HEK293 (cell line): ENCODE measurements at regions not wholly inside any gene's neighbourhood (a gene's known extent, or its start where the extent isn't known, plus 50 kb on each side); places are given as distances from the start of the nearest gene placed in this dataset.

ENCODE experiments used
- CTCF ChIA-PET: fragments of 350-600 bp; formaldehyde crosslinking; extraction: SDS; loops from one replicate; lab custom pipeline; 2021; ENCODE audit warnings: antibody characterized with exemption; lab: Yijun Ruan, JAX
- POLR2A ChIA-PET: fragments of 300-600 bp; formaldehyde crosslinking; extraction: SDS; loops from one replicate; lab custom pipeline; 2020; ENCODE audit warnings: antibody characterized with exemption, inconsistent platforms; lab: Yijun Ruan, JAX
- H3K27ac ChIP-seq: fragments of 200-500 bp; sonication (Bioruptor generic); 2 replicates; pipeline ENCODE4 v1.5.1; 2014; ENCODE audit warnings: low read depth, low read length, control low read depth, inconsistent platforms; ENCODE audit errors: extremely low read depth
- H3K36me3 ChIP-seq, 2 experiments: fragments of 200-500 bp in 1 of 2; sonication (Bioruptor generic) in 1 of 2; 1 replicate in 1 of 2; 2 replicates in 1 of 2; pipeline ENCODE4 v1.5.1; 2014 to 2017; ENCODE audit warnings: inconsistent platforms in 2 of 2, low read length in 2 of 2; ENCODE audit not compliant: control insufficient read depth in 2 of 2, insufficient read depth in 1 of 2
- H3K4me1 ChIP-seq: fragments of 200-500 bp; sonication (Bioruptor generic); 2 replicates; pipeline ENCODE4 v1.5.1; 2014; ENCODE audit warnings: mild to moderate bottlenecking, low read length, inconsistent platforms; ENCODE audit not compliant: control insufficient read depth, insufficient read depth
- H3K4me3 ChIP-seq: 2 replicates; pipeline ENCODE4 v1.5.1; 2011; ENCODE audit warnings: low read depth, mild to moderate bottlenecking, control low read depth, low read length, moderate library complexity
- H3K9me3 ChIP-seq: fragments of 200-500 bp; sonication (Bioruptor generic); 2 replicates; pipeline ENCODE4 v1.5.1; 2014; ENCODE audit warnings: low read depth, low read length, inconsistent platforms; ENCODE audit not compliant: control insufficient read depth, insufficient read depth
- GLI4 ChIP-seq: fragments of 450-650 bp; formaldehyde crosslinking; IDR thresholded peaks from 2 replicates; pipeline ENCODE4 v1.5.1; 2016; ENCODE audit warnings: missing biosample characterization, missing genetic modification characterization
- KLF7 ChIP-seq: fragments of 450-650 bp; formaldehyde crosslinking; IDR thresholded peaks from 2 replicates; pipeline ENCODE4 v1.5.1; 2016; ENCODE audit warnings: missing biosample characterization, missing genetic modification characterization, borderline replicate concordance
- SCRT1 ChIP-seq: fragments of 450-650 bp; formaldehyde crosslinking; IDR thresholded peaks from 2 replicates; pipeline ENCODE4 v1.5.1; 2016; ENCODE audit warnings: missing biosample characterization, missing genetic modification characterization, borderline replicate concordance
- SP7 ChIP-seq: fragments of 450-650 bp; formaldehyde crosslinking; IDR thresholded peaks from 2 replicates; pipeline ENCODE4 v1.5.1; 2016; ENCODE audit warnings: missing biosample characterization, missing genetic modification characterization
- ZEB2 ChIP-seq: fragments of 450-650 bp; formaldehyde crosslinking; IDR thresholded peaks from 2 replicates; pipeline ENCODE4 v1.5.1; 2016; ENCODE audit warnings: missing biosample characterization, missing genetic modification characterization
- ZNF112 ChIP-seq: fragments of 450-650 bp; formaldehyde crosslinking; IDR thresholded peaks from 2 replicates; pipeline ENCODE4 v1.5.0; 2017; ENCODE audit warnings: missing biosample characterization, missing genetic modification characterization
- ZNF133 ChIP-seq: fragments of 450-650 bp; formaldehyde crosslinking; IDR thresholded peaks from 2 replicates; pipeline ENCODE4 v1.5.1; 2016; ENCODE audit warnings: missing biosample characterization, missing genetic modification characterization
- ZNF140 ChIP-seq: fragments of 450-650 bp; formaldehyde crosslinking; IDR thresholded peaks from 2 replicates; pipeline ENCODE4 v1.5.1; 2016; ENCODE audit warnings: missing biosample characterization, missing genetic modification characterization
- ZNF174 ChIP-seq: fragments of 450-650 bp; formaldehyde crosslinking; IDR thresholded peaks from 2 replicates; pipeline ENCODE4 v1.5.0; 2017; ENCODE audit warnings: missing biosample characterization, mild to moderate bottlenecking, missing genetic modification characterization
- ZNF239 ChIP-seq: fragments of 450-650 bp; formaldehyde crosslinking; IDR thresholded peaks from 2 replicates; pipeline ENCODE4 v1.5.1; 2016; ENCODE audit warnings: missing biosample characterization, missing genetic modification characterization
- ZNF341 ChIP-seq: fragments of 450-650 bp; formaldehyde crosslinking; IDR thresholded peaks from 2 replicates; pipeline ENCODE4; 2016; ENCODE audit warnings: low read depth, missing biosample characterization, missing genetic modification characterization
- ZNF354C ChIP-seq: fragments of 450-650 bp; formaldehyde crosslinking; IDR thresholded peaks from 2 replicates; pipeline ENCODE4 v1.5.1; 2016; ENCODE audit warnings: missing biosample characterization, missing genetic modification characterization, low read depth, borderline replicate concordance
- ZNF37A ChIP-seq: fragments of 450-650 bp; IDR thresholded peaks from 2 replicates; pipeline ENCODE4 v1.5.1; 2018; ENCODE audit warnings: missing biosample characterization, missing genetic modification characterization
- ZNF510 ChIP-seq: fragments of 450-650 bp; formaldehyde crosslinking; IDR thresholded peaks from 2 replicates; pipeline ENCODE4 v1.5.1; 2018; ENCODE audit warnings: mild to moderate bottlenecking, missing genetic modification characterization, missing biosample characterization; ENCODE audit not compliant: insufficient replicate concordance
- ZNF558 ChIP-seq: fragments of 450-650 bp; formaldehyde crosslinking; IDR thresholded peaks from 2 replicates; pipeline ENCODE4 v1.5.1; 2016; ENCODE audit warnings: missing biosample characterization, missing genetic modification characterization
- ZNF571 ChIP-seq: fragments of 450-650 bp; formaldehyde crosslinking; IDR thresholded peaks from 2 replicates; pipeline ENCODE4 v1.5.0; 2017; ENCODE audit warnings: missing biosample characterization, missing genetic modification characterization
- ZNF670 ChIP-seq: fragments of 450-650 bp; formaldehyde crosslinking; IDR thresholded peaks from 2 replicates; pipeline ENCODE4 v1.5.1; 2016; ENCODE audit warnings: missing biosample characterization, missing genetic modification characterization, low read depth
- TF ChIP-seq, protein P1 (sequence below): fragments of 450-650 bp; formaldehyde crosslinking; IDR thresholded peaks from 2 replicates; pipeline ENCODE4 v1.5.1; 2016; ENCODE audit warnings: missing biosample characterization, missing genetic modification characterization, low read depth
- TF ChIP-seq, protein P2 (sequence below): fragments of 450-650 bp; formaldehyde crosslinking; IDR thresholded peaks from 2 replicates; pipeline ENCODE4; 2016; ENCODE audit warnings: missing biosample characterization, missing genetic modification characterization

DNA sequence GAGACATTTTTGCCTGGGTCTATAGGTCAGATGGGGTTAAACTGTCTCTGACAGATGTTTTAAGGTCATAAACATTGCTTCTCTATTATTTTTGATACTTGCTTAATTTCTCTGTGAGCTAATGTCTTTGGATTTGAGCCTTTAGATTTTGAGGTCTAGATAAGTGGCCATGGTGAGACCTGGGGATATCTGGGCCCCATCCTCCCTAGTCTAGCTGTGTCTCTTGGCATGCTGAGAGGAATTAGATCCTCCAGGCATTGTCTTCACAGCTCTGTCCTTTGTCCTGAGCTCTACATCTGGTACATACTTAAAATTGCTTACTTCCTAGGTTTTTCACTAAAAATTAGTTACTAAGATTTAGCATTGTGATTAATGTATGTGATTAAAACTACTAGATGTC is 265.0 kb upstream of the NPSR1 start:
- ChIA-PET POLR2A (no interaction called here), CTCF (no interaction called here)
- Histone ChIP-seq H3K4me3 (no peak overlapping the region), H3K9me3 (no peaks in the 10 kb centered on the region), H3K4me1 (no peaks in the 10 kb centered on the region), H3K36me3 (no peaks in the 10 kb centered on the region), H3K27ac (no peak overlapping the region)
- TF ChIP-seq ZNF174 (no peak), ZNF354C (tag by site-specific recombination) (no peak)

DNA sequence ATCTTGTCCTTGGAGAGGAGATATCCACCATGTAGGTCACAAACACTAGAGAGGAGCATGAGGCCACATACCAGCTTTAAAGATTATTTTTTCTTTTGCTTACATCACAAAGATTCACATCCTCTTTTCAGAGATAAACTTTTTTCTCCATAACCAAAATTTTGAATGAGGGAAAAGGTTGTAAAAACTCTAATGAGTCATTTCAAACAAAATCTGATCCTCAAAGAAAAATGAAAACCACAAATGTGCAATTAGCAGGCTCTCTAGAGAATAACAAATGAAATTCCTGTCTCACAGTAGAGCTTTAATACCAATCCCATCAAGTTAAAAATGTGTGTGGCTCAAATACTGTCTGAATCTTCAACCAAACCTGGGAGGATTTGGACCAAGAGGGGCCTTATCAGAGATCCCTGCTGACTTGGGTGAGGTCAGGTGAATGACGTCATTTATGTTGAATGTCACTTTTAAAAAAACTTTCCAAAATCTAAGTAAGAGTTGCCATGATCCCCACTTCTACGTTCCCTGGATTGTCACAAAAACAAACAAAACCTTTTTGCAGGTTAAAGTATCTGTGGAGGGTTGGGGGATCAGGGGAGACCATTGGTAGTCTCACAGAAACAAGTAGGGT is 261.5 kb upstream of the NPSR1 start:
- H3K4me1 ChIP-seq, result no peaks in the 10 kb centered on the region
- CTCF ChIA-PET, result interaction anchor here (1.4 kb wide), 1 partner anchor 75 kb away, joined by 6 read pairs; no protein-coding TSS in a partner anchor
- no peak overlapping the region for H3K27ac ChIP-seq
- no peaks in the 10 kb centered on the region for H3K36me3 ChIP-seq
- H3K4me3 ChIP-seq, result no peak overlapping the region
- H3K9me3 ChIP-seq, result no peaks in the 10 kb centered on the region
- TF ChIP-seq, protein P1, sequence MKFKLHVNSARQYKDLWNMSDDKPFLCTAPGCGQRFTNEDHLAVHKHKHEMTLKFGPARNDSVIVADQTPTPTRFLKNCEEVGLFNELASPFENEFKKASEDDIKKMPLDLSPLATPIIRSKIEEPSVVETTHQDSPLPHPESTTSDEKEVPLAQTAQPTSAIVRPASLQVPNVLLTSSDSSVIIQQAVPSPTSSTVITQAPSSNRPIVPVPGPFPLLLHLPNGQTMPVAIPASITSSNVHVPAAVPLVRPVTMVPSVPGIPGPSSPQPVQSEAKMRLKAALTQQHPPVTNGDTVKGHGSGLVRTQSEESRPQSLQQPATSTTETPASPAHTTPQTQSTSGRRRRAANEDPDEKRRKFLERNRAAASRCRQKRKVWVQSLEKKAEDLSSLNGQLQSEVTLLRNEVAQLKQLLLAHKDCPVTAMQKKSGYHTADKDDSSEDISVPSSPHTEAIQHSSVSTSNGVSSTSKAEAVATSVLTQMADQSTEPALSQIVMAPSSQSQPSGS (tag by site-specific recombination), result peak; percentile 69; the same call in 1 of the 2 replicates
- no peak for TF ChIP-seq ZNF140 (tag by site-specific recombination)
- POLR2A ChIA-PET, result no interaction called here

DNA sequence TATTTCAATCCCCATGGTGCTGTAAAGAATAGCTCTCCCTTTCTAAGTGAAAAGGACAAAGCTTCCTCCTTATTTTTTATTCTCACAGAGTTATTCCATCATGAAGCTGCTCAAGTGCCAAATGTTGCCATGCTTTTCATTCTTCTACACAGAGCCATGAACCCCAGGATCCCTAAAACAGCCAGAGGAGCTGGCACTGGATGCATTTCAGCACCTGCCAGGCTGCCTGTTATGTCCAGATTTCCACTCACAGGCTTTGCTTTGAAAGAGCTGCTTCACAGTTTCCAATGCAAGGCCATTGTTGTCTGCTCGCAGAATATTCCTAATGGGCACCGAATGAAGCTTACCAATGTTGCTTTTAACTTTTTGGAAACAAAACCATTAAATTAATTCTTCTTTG is 256.2 kb upstream of the NPSR1 start:
- H3K4me1 ChIP-seq, result no peaks in the 10 kb centered on the region
- no peaks in the 10 kb centered on the region for H3K36me3 ChIP-seq
- TF ChIP-seq ZNF112 (tag by site-specific recombination) (no peak), ZNF670 (tag by site-specific recombination) (no peak), SP7 (tag by site-specific recombination) (no peak), KLF7 (no peak), SCRT1 (no peak), ZNF239 (tag by site-specific recombination) (no peak), ZNF37A (no peak), GLI4 (tag by site-specific recombination) (no peak), ZEB2 (tag by site-specific recombination) (no peak), ZNF558 (tag by site-specific recombination) (no peak), ZNF341 (tag by site-specific recombination) (no peak), ZNF133 (tag by site-specific recombination) (no peak), ZNF571 (tag by site-specific recombination) (no peak), ZNF510 (tag by site-specific recombination) (no peak)
- TF ChIP-seq, protein P2, sequence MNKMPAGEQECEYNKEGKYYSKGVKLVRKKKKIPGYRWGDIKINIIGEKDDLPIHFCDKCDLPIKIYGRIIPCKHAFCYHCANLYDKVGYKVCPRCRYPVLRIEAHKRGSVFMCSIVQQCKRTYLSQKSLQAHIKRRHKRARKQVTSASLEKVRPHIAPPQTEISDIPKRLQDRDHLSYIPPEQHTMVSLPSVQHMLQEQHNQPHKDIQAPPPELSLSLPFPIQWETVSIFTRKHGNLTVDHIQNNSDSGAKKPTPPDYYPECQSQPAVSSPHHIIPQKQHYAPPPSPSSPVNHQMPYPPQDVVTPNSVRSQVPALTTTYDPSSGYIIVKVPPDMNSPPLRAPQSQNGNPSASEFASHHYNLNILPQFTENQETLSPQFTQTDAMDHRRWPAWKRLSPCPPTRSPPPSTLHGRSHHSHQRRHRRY (tag by site-specific recombination), result no peak
- TF ChIP-seq, all 188 proteins: peak for 0
- no peak overlapping the region for H3K4me3 ChIP-seq
- ChIA-PET POLR2A (no interaction called here), CTCF (interaction anchor here (0.9 kb wide), 1 partner anchor 9 kb away, joined by 3 read pairs; no protein-coding TSS in a partner anchor)
- H3K27ac ChIP-seq, result no peak overlapping the region
- no peaks in the 10 kb centered on the region for H3K9me3 ChIP-seq
